Upper lobe of left lung (tissue), 6 donors: ENCODE measurements at regions not wholly inside any gene's neighbourhood (a gene's known extent, or its start where the extent isn't known, plus 50 kb on each side); places are given as distances from the start of the nearest gene placed in this dataset.
A peak's percentile ranks its signal among the peaks of the same experiment; 100 is the strongest.

Source experiments
- ATAC-seq, 2 donors: fragments of 200-7000 bp; cut with Tn5 transposase; one replicate each; pipeline ENCODE4 v1.9.1; 2022; ENCODE audit warnings: mild to moderate bottlenecking in 2 of 2, moderate library complexity in 2 of 2; ENCODE audit not compliant: low FRiP score in 2 of 2
- DNase-seq, 2 donors: peaks; one replicate each; pipeline ENCODE4 v3.0.0-alpha.2; 2019 to 2020
- H3K27ac ChIP-seq, 4 donors: fragments of 200-600 bp; sonication (generic); one replicate each; pipeline ENCODE4 v1.5.1; 2016 to 2019
- H3K27me3 ChIP-seq, 4 donors: fragments of 200-600 bp; sonication (generic); one replicate each; pipeline ENCODE4 v1.5.1; 2017 to 2019
- H3K36me3 ChIP-seq, 4 donors: fragments of 200-600 bp; sonication (generic); one replicate each; pipeline ENCODE4 v1.5.1; 2016 to 2019
- H3K4me1 ChIP-seq, 4 donors: fragments of 200-600 bp; sonication (generic); one replicate each; pipeline ENCODE4 v1.5.1; 2018 to 2019
- H3K4me3 ChIP-seq, 4 donors: fragments of 200-600 bp; sonication (generic); one replicate each; pipeline ENCODE4 v1.5.1; 2017 to 2019; ENCODE audit warnings: mild to moderate bottlenecking in 2 of 4, moderate library complexity in 1 of 4
- H3K9me3 ChIP-seq, 4 donors: fragments of 200-600 bp; sonication (generic); one replicate each; pipeline ENCODE4 v1.5.1; 2018 to 2019
- CTCF ChIP-seq, 6 experiments: fragments of 450-650 bp in 4 of 6; fragments of 200-600 bp in 2 of 6; sonication (generic) in 2 of 6; IDR thresholded peaks; one replicate each; pipeline ENCODE4 v1.5.1; 2016 to 2019; ENCODE audit warnings: antibody characterized with exemption in 6 of 6
- EP300 ChIP-seq, 4 donors: sonication (generic); formaldehyde crosslinking; IDR thresholded peaks; one replicate each; pipeline ENCODE4 v1.5.1; 2017; ENCODE audit warnings: antibody characterized with exemption in 4 of 4, control low read depth in 2 of 4
- POLR2A ChIP-seq, 4 donors: fragments of 450-650 bp; IDR thresholded peaks; one replicate each; pipeline ENCODE4 v1.5.1; 2016 to 2017; ENCODE audit warnings: antibody characterized with exemption in 4 of 4, mild to moderate bottlenecking in 2 of 4
- POLR2AphosphoS5 ChIP-seq, 2 donors: sonication (generic); formaldehyde crosslinking; IDR thresholded peaks; one replicate each; pipeline ENCODE4 v1.5.1; 2017; ENCODE audit warnings: antibody characterized with exemption in 2 of 2
- WGBS, 2 donors: methylation state at CpG; one replicate each; pipeline ENCODE4 v1.1.5; 2017 to 2018; 5-methylcytosine and 5-hydroxymethylcytosine counted together
- donor health status: DM: no; HTN: no; CAD: no; lungs with moderate emphysema.
- donor health status: DM: no; HTN: yes; CAD: no; lungs with severe emphysema.

- Histone ChIP-seq H3K4me1 (no peaks in the 10 kb centered on the region), H3K27me3 (no peaks in the 10 kb centered on the region), H3K36me3 (no peaks in the 10 kb centered on the region), H3K27ac (no peak overlapping the region), H3K9me3 (no peaks in the 10 kb centered on the region), H3K4me3 (no peak overlapping the region)
- no peak for TF ChIP-seq POLR2A (IDR thresholded peaks at IDR 0.05)
- no peak for TF ChIP-seq EP300 (IDR thresholded peaks at IDR 0.05)
- TF ChIP-seq POLR2AphosphoS5 (IDR thresholded peaks at IDR 0.05): no peak
- ATAC-seq: peak in 1 of 2 donors; percentile 26
- no peak for DNase-seq
These were observed 804.5 kb upstream of the CITED2 start for GRCh38 chr6:140178935-140179334.

- TF ChIP-seq POLR2A (IDR thresholded peaks at IDR 0.05) (no peak), POLR2AphosphoS5 (IDR thresholded peaks at IDR 0.05) (no peak), CTCF (IDR thresholded peaks at IDR 0.05) (no peak), EP300 (IDR thresholded peaks at IDR 0.05) (no peak)
- WGBS, 2 donors: 69 to 80% methylated on average over 1 of the region's 1 CpG
These were observed 804.1 kb upstream of the CITED2 start for GRCh38 chr6:140178520-140178919.

GRCh38 chr6:140176306-140176705, 801.9 kb upstream of the CITED2 start:
- Histone ChIP-seq H3K27me3 (no peaks in the 10 kb centered on the region), H3K36me3 (no peaks in the 10 kb centered on the region), H3K27ac (no peak overlapping the region), H3K4me1 (no peaks in the 10 kb centered on the region), H3K9me3 (no peaks in the 10 kb centered on the region), H3K4me3 (no peak overlapping the region)
- ATAC-seq: no peak
- no peak for DNase-seq
- TF ChIP-seq EP300 (IDR thresholded peaks at IDR 0.05): no peak
- 86 to 88% methylated on average over 1 of the region's 1 CpG for WGBS, 2 donors

More at GRCh38 chr6:140178520-140178919, 804.1 kb upstream of the CITED2 start:
- Histone ChIP-seq H3K27ac (no peak overlapping the region), H3K36me3 (no peaks in the 10 kb centered on the region), H3K4me3 (no peak overlapping the region), H3K4me1 (no peaks in the 10 kb centered on the region), H3K9me3 (no peaks in the 10 kb centered on the region), H3K27me3 (no peaks in the 10 kb centered on the region)
- ATAC-seq: peak in 1 of 2 donors; percentile 35
- DNase-seq: no peak

- TF ChIP-seq EP300 (IDR thresholded peaks at IDR 0.05) (no peak), CTCF (IDR thresholded peaks at IDR 0.05) (no peak), POLR2AphosphoS5 (IDR thresholded peaks at IDR 0.05) (no peak), POLR2A (IDR thresholded peaks at IDR 0.05) (no peak)
- no peaks in the 10 kb centered on the region for H3K4me1 ChIP-seq
- no peak overlapping the region for H3K4me3 ChIP-seq
- H3K27me3 ChIP-seq: no peaks in the 10 kb centered on the region
- no peaks in the 10 kb centered on the region for H3K9me3 ChIP-seq
- DNase-seq (no peak), ATAC-seq (no peak)
- no peak overlapping the region for H3K27ac ChIP-seq
- H3K36me3 ChIP-seq: no peaks in the 10 kb centered on the region
- WGBS, 2 donors: 81% methylated on average over 1 of the region's 1 CpG
These were observed 801.0 kb upstream of the CITED2 start for GRCh38 chr6:140175486-140175885.

GRCh38 chr6:140174524-140174923, 800.1 kb upstream of the CITED2 start:
- no peak for TF ChIP-seq CTCF (IDR thresholded peaks at IDR 0.05)
- TF ChIP-seq POLR2A (IDR thresholded peaks at IDR 0.05): no peak
- TF ChIP-seq POLR2AphosphoS5 (IDR thresholded peaks at IDR 0.05): no peak
- TF ChIP-seq EP300 (IDR thresholded peaks at IDR 0.05): no peak
- Histone ChIP-seq H3K9me3 (no peaks in the 10 kb centered on the region), H3K36me3 (no peaks in the 10 kb centered on the region), H3K27ac (no peak overlapping the region), H3K4me3 (no peak overlapping the region), H3K4me1 (no peaks in the 10 kb centered on the region), H3K27me3 (no peaks in the 10 kb centered on the region)
- ATAC-seq: no peak
- 89 to 90% methylated on average over 2 of the region's 2 CpGs for WGBS, 2 donors
- no peak for DNase-seq

- ATAC-seq (no peak), DNase-seq (no peak)
- 87 to 91% methylated on average over 3 of the region's 3 CpGs for WGBS, 2 donors
- Histone ChIP-seq H3K9me3 (no peaks in the 10 kb centered on the region), H3K27me3 (no peaks in the 10 kb centered on the region), H3K4me3 (no peak overlapping the region), H3K27ac (no peak overlapping the region), H3K4me1 (no peaks in the 10 kb centered on the region), H3K36me3 (no peaks in the 10 kb centered on the region)
- TF ChIP-seq CTCF (IDR thresholded peaks at IDR 0.05): no peak
- TF ChIP-seq EP300 (IDR thresholded peaks at IDR 0.05): no peak
- no peak for TF ChIP-seq POLR2A (IDR thresholded peaks at IDR 0.05)
- no peak for TF ChIP-seq POLR2AphosphoS5 (IDR thresholded peaks at IDR 0.05)
These were observed 793.9 kb upstream of the CITED2 start for GRCh38 chr6:140168365-140168764.
